ENCODE measurements at regions not wholly inside any gene's neighbourhood (a gene's known extent, or its start where the extent isn't known, plus 50 kb on each side); places are given as distances from the start of the nearest gene placed in this dataset.

DNA sequence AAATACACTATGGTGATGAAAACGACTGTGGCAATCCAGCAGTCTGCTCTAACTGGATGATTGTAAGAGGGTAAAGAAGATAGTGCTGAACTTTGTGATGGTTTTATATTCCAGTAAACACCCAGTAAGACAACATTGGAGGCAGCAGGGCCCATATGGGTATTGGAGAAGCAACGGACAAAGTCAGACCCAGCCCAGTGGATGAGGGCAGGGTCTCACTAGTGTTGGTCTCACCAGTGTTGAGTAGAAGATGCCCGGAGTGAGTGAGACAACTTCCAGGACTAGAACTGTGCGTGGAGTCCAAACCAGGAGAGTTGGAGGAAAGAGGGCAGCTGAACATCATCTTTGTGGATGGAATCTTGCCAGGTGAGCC, 71.9 kb upstream of the CELF4 start:
- TF ChIP-seq POLR2A (IDR thresholded peaks at IDR 0.05; ENCODE audit: low read depth, low read length) (no peak), FOS (IDR thresholded peaks at IDR 0.05; ENCODE audit: borderline replicate concordance, insufficient read depth, low read length) (no peak), MYC (IDR thresholded peaks at IDR 0.05; ENCODE audit: low read depth, low read length) (no peak)
- TF ChIP-seq, protein P1, sequence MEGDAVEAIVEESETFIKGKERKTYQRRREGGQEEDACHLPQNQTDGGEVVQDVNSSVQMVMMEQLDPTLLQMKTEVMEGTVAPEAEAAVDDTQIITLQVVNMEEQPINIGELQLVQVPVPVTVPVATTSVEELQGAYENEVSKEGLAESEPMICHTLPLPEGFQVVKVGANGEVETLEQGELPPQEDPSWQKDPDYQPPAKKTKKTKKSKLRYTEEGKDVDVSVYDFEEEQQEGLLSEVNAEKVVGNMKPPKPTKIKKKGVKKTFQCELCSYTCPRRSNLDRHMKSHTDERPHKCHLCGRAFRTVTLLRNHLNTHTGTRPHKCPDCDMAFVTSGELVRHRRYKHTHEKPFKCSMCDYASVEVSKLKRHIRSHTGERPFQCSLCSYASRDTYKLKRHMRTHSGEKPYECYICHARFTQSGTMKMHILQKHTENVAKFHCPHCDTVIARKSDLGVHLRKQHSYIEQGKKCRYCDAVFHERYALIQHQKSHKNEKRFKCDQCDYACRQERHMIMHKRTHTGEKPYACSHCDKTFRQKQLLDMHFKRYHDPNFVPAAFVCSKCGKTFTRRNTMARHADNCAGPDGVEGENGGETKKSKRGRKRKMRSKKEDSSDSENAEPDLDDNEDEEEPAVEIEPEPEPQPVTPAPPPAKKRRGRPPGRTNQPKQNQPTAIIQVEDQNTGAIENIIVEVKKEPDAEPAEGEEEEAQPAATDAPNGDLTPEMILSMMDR (IDR thresholded peaks at IDR 0.05; ENCODE audit: extremely low read depth in 1 of 2, insufficient read depth in 1 of 2, low read depth in 1 of 2, low read length in 2 of 2), result no peak

Data from endothelial cell of umbilical vein (primary cell).